ENCODE measurements at regions not wholly inside any gene's neighbourhood (a gene's known extent, or its start where the extent isn't known, plus 50 kb on each side); places are given as distances from the start of the nearest gene placed in this dataset.

- TF ChIP-seq, protein P1, sequence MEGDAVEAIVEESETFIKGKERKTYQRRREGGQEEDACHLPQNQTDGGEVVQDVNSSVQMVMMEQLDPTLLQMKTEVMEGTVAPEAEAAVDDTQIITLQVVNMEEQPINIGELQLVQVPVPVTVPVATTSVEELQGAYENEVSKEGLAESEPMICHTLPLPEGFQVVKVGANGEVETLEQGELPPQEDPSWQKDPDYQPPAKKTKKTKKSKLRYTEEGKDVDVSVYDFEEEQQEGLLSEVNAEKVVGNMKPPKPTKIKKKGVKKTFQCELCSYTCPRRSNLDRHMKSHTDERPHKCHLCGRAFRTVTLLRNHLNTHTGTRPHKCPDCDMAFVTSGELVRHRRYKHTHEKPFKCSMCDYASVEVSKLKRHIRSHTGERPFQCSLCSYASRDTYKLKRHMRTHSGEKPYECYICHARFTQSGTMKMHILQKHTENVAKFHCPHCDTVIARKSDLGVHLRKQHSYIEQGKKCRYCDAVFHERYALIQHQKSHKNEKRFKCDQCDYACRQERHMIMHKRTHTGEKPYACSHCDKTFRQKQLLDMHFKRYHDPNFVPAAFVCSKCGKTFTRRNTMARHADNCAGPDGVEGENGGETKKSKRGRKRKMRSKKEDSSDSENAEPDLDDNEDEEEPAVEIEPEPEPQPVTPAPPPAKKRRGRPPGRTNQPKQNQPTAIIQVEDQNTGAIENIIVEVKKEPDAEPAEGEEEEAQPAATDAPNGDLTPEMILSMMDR (IDR thresholded peaks at IDR 0.05 in 4 of 5, conservative IDR thresholded peaks at IDR 0.05 in 1 of 5) = no peak
- no peak for TF ChIP-seq POLR2A (IDR thresholded peaks at IDR 0.05)
These were observed 351.9 kb upstream of the ID2 start for GRCh38 chr2:8329660-8330622.
